PC-3 (cell line): ENCODE measurements at regions not wholly inside any gene's neighbourhood (a gene's known extent, or its start where the extent isn't known, plus 50 kb on each side); places are given as distances from the start of the nearest gene placed in this dataset.
"Not testable (repeated sequence)": the region's sequence is repeated elsewhere in the genome, so short reads cannot be mapped to it uniquely, and the experiment has no call there.

ENCODE experiments used
- CTCF ChIP-seq: fragments of 300-600 bp; sonication (generic); conservative IDR thresholded peaks from 2 replicates; pipeline ENCODE4 v1.5.1; 2017; ENCODE audit warnings: antibody characterized with exemption, low read depth, mild to moderate bottlenecking, low read length
- EZH2 ChIP-seq: fragments of 300-600 bp; sonication (generic); IDR thresholded peaks from one replicate; pipeline ENCODE4 v1.6.1; 2017; ENCODE audit warnings: antibody characterized with exemption, mild to moderate bottlenecking, low read length; ENCODE audit not compliant: unreplicated experiment
- EZH2phosphoT487 ChIP-seq: fragments of 300-600 bp; sonication (generic); IDR thresholded peaks from 2 replicates; pipeline ENCODE4 v1.6.1; 2018; ENCODE audit warnings: mild to moderate bottlenecking, antibody characterized with exemption, low read length, borderline replicate concordance

GRCh38 chr1:79488572-79489121 lies 482.1 kb upstream of the ADGRL4 start:
- not testable (repeated sequence) for TF ChIP-seq CTCF, EZH2, EZH2phosphoT487
